Vagina (tissue), 2 donors: ENCODE measurements at regions not wholly inside any gene's neighbourhood (a gene's known extent, or its start where the extent isn't known, plus 50 kb on each side); places are given as distances from the start of the nearest gene placed in this dataset.

ENCODE experiments used
- DNase-seq, 2 donors: peaks; one replicate each; pipeline ENCODE4 v3.0.0-alpha.2; 2017; ENCODE audit errors: extremely low spot score in 2 of 2
- H3K27ac ChIP-seq: fragments of 200-600 bp; sonication (generic); one replicate; pipeline ENCODE4 v1.5.1; 2019
- H3K27me3 ChIP-seq: fragments of 200-600 bp; sonication (generic); one replicate; pipeline ENCODE4 v1.5.1; 2019
- H3K36me3 ChIP-seq, 2 donors: fragments of 200-600 bp; sonication (generic); one replicate each; pipeline ENCODE4 v1.5.1; 2017 to 2019
- H3K4me1 ChIP-seq: fragments of 200-600 bp; sonication (generic); one replicate; pipeline ENCODE4 v1.5.1; 2019
- H3K4me3 ChIP-seq, 2 donors: fragments of 200-600 bp; sonication (generic); 1 replicate in 1 of 2; 2 replicates in 1 of 2; pipeline ENCODE4 v1.5.1; 2016 to 2019
- H3K9me3 ChIP-seq: fragments of 200-600 bp; sonication (generic); one replicate; pipeline ENCODE4 v1.5.1; 2019
- CTCF ChIP-seq, 3 experiments: fragments of 450-650 bp in 2 of 3; fragments of 200-600 bp in 1 of 3; sonication (generic) in 1 of 3; IDR thresholded peaks; one replicate each; pipeline ENCODE4 v1.5.1; 2017 to 2019; ENCODE audit warnings: antibody characterized with exemption in 3 of 3, mild to moderate bottlenecking in 2 of 3, moderate library complexity in 2 of 3
- POLR2A ChIP-seq, 2 donors: fragments of 450-650 bp; IDR thresholded peaks; one replicate each; pipeline ENCODE4 v1.6.1; 2017; ENCODE audit warnings: antibody characterized with exemption in 2 of 2, mild to moderate bottlenecking in 2 of 2, moderate library complexity in 2 of 2
- POLR2AphosphoS5 ChIP-seq, 2 donors: sonication (generic); formaldehyde crosslinking; IDR thresholded peaks; one replicate each; pipeline ENCODE4 v1.9.0; 2017; ENCODE audit warnings: antibody characterized with exemption in 2 of 2, mild to moderate bottlenecking in 2 of 2, low read depth in 1 of 2; ENCODE audit not compliant: insufficient read depth in 1 of 2
- intact Hi-C: fragments of 100-400 bp; cut with DNase I; formaldehyde crosslinking; loops from one replicate; pipeline ENCODE4 v1.15.1; 2023

- Histone ChIP-seq H3K27ac (no peak overlapping the region), H3K4me3 (no peak overlapping the region), H3K36me3 (no peaks in the 10 kb centered on the region), H3K9me3 (no peaks in the 10 kb centered on the region), H3K27me3 (no peaks in the 10 kb centered on the region), H3K4me1 (peaks cover 12% of the 10 kb centered on the region)
- TF ChIP-seq POLR2AphosphoS5 (IDR thresholded peaks at IDR 0.05; ENCODE audit: insufficient read depth in 1 of 2, low read depth in 1 of 2) (no peak), CTCF (IDR thresholded peaks at IDR 0.05) (no peak), POLR2A (IDR thresholded peaks at IDR 0.05) (no peak)
- intact Hi-C loops = no loop called here
- DNase-seq = peak; percentile 37 to 46
Measured at GRCh38 chr10:130967784-130968183, 343.7 kb downstream of the TCERG1L start.

- peaks cover 12% of the 10 kb centered on the region for H3K4me1 ChIP-seq
- H3K36me3 ChIP-seq = no peaks in the 10 kb centered on the region
- DNase-seq = peak; percentile 70 to 74
- intact Hi-C loops = no loop called here
- no peaks in the 10 kb centered on the region for H3K27me3 ChIP-seq
- no peaks in the 10 kb centered on the region for H3K9me3 ChIP-seq
- no peak overlapping the region for H3K4me3 ChIP-seq
- TF ChIP-seq CTCF (IDR thresholded peaks at IDR 0.05) = no peak
- no peak for TF ChIP-seq POLR2AphosphoS5 (IDR thresholded peaks at IDR 0.05; ENCODE audit: insufficient read depth in 1 of 2, low read depth in 1 of 2)
- no peak for TF ChIP-seq POLR2A (IDR thresholded peaks at IDR 0.05)
- H3K27ac ChIP-seq = no peak overlapping the region
Measured at GRCh38 chr10:130968511-130968910, 343.0 kb downstream of the TCERG1L start.

GRCh38 chr10:130968964-130969363 is 342.6 kb downstream of the TCERG1L start:
- H3K27ac ChIP-seq = no peak overlapping the region
- no peaks in the 10 kb centered on the region for H3K9me3 ChIP-seq
- no peaks in the 10 kb centered on the region for H3K27me3 ChIP-seq
- no peak overlapping the region for H3K4me3 ChIP-seq
- intact Hi-C loops = no loop called here
- peak; percentile 12 to 58 for DNase-seq
- peaks cover 12% of the 10 kb centered on the region for H3K4me1 ChIP-seq
- H3K36me3 ChIP-seq = no peaks in the 10 kb centered on the region
- TF ChIP-seq POLR2A (IDR thresholded peaks at IDR 0.05) (no peak), CTCF (IDR thresholded peaks at IDR 0.05) (no peak), POLR2AphosphoS5 (IDR thresholded peaks at IDR 0.05; ENCODE audit: insufficient read depth in 1 of 2, low read depth in 1 of 2) (peak in 1 of 2 donors; percentile 65)

GRCh38 chr10:130969700-130970099 is 341.8 kb downstream of the TCERG1L start:
- Histone ChIP-seq H3K27me3 (no peaks in the 10 kb centered on the region), H3K36me3 (no peaks in the 10 kb centered on the region), H3K27ac (no peak overlapping the region), H3K4me1 (peaks cover 12% of the 10 kb centered on the region), H3K9me3 (no peaks in the 10 kb centered on the region), H3K4me3 (no peak overlapping the region)
- peak in 1 of 2 donors; percentile 61 for DNase-seq
- intact Hi-C loops = no loop called here
- TF ChIP-seq CTCF (IDR thresholded peaks at IDR 0.05) (no peak), POLR2AphosphoS5 (IDR thresholded peaks at IDR 0.05; ENCODE audit: insufficient read depth in 1 of 2, low read depth in 1 of 2) (no peak), POLR2A (IDR thresholded peaks at IDR 0.05) (no peak)

GRCh38 chr10:130970341-130971122 is 341.0 kb downstream of the TCERG1L start:
- TF ChIP-seq CTCF (IDR thresholded peaks at IDR 0.05) (no peak), POLR2A (IDR thresholded peaks at IDR 0.05) (no peak), POLR2AphosphoS5 (IDR thresholded peaks at IDR 0.05; ENCODE audit: insufficient read depth in 1 of 2, low read depth in 1 of 2) (no peak)
- H3K4me3 ChIP-seq = no peak overlapping the region
- intact Hi-C loops = no loop called here
- H3K9me3 ChIP-seq = no peaks in the 10 kb centered on the region
- no peaks in the 10 kb centered on the region for H3K36me3 ChIP-seq
- peaks cover 12% of the 10 kb centered on the region for H3K4me1 ChIP-seq
- DNase-seq = peak; percentile 69 to 87
- H3K27me3 ChIP-seq = no peaks in the 10 kb centered on the region
- H3K27ac ChIP-seq = no peak overlapping the region
